ENCODE measurements at regions not wholly inside any gene's neighbourhood (a gene's known extent, or its start where the extent isn't known, plus 50 kb on each side); places are given as distances from the start of the nearest gene placed in this dataset.
"Not testable (repeated sequence)": the region's sequence is repeated elsewhere in the genome, so short reads cannot be mapped to it uniquely, and the experiment has no call there.

DNA sequence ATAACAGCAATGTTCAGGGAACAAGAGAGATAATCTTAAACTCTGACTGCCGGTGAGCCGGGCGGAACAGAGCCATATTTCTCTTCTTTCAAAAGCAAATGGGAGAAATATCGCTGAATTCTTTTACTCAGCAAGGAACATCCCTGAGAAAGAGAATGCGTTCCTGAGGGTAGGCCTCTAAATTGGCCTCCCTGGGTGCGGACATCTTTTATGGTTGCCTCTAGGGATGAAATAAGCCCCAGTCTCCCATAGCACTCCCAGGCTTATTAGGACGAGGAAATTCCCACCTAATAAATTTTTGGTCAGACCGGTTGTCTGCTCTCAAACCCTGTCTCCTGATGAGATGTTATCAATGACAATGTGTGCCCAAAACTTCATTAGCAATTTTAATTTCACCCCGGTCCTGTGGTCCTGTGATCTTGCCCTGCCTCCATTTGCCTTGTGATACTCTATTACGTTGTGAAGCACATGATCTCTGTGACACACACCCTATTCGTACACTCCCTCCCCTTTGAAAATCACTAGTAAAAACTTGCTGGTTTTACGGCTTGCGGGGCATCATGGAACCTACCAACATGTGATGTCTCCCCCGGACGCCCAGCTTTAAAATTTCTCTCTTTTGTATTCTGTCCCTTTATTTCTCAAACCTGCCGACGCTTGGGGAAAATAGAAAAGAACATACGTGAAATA lies 249.4 kb downstream of the RPL10L start:
- TF ChIP-seq, protein P1, sequence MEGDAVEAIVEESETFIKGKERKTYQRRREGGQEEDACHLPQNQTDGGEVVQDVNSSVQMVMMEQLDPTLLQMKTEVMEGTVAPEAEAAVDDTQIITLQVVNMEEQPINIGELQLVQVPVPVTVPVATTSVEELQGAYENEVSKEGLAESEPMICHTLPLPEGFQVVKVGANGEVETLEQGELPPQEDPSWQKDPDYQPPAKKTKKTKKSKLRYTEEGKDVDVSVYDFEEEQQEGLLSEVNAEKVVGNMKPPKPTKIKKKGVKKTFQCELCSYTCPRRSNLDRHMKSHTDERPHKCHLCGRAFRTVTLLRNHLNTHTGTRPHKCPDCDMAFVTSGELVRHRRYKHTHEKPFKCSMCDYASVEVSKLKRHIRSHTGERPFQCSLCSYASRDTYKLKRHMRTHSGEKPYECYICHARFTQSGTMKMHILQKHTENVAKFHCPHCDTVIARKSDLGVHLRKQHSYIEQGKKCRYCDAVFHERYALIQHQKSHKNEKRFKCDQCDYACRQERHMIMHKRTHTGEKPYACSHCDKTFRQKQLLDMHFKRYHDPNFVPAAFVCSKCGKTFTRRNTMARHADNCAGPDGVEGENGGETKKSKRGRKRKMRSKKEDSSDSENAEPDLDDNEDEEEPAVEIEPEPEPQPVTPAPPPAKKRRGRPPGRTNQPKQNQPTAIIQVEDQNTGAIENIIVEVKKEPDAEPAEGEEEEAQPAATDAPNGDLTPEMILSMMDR (IDR thresholded peaks at IDR 0.05; ENCODE audit: low read depth, low read length, poor library complexity, severe bottlenecking) = not testable (repeated sequence)
- TF ChIP-seq EZH2phosphoT487 (IDR thresholded peaks at IDR 0.05; ENCODE audit: borderline replicate concordance, low read length) = not testable (repeated sequence)
